ENCODE measurements at regions not wholly inside any gene's neighbourhood (a gene's known extent, or its start where the extent isn't known, plus 50 kb on each side); places are given as distances from the start of the nearest gene placed in this dataset.

DNA sequence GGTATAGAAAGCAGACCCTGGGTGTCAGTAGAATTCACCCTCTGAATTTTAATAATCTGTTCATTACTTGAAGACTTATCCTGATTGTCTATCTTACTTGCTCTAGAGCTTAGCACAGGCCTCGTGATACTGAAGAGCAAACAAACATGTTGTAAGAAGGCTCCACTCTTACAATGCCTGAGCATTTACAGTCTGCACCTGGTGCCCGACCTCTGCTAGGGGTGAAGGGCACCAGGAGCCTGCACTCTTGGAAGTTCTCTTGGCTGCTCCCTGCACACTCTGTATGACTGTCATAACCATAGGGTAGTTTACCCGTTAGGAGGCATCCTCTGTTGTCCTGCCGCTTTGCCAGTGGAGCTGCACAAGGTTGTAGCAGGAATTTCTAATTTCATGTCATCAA is 91.3 kb upstream of the NPY start:
- TF ChIP-seq, protein P1, sequence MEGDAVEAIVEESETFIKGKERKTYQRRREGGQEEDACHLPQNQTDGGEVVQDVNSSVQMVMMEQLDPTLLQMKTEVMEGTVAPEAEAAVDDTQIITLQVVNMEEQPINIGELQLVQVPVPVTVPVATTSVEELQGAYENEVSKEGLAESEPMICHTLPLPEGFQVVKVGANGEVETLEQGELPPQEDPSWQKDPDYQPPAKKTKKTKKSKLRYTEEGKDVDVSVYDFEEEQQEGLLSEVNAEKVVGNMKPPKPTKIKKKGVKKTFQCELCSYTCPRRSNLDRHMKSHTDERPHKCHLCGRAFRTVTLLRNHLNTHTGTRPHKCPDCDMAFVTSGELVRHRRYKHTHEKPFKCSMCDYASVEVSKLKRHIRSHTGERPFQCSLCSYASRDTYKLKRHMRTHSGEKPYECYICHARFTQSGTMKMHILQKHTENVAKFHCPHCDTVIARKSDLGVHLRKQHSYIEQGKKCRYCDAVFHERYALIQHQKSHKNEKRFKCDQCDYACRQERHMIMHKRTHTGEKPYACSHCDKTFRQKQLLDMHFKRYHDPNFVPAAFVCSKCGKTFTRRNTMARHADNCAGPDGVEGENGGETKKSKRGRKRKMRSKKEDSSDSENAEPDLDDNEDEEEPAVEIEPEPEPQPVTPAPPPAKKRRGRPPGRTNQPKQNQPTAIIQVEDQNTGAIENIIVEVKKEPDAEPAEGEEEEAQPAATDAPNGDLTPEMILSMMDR (IDR thresholded peaks at IDR 0.05) = no peak
- TF ChIP-seq POLR2A (IDR thresholded peaks at IDR 0.05) = no peak
